Endothelial cell of umbilical vein (primary cell): ENCODE measurements at regions not wholly inside any gene's neighbourhood (a gene's known extent, or its start where the extent isn't known, plus 50 kb on each side); places are given as distances from the start of the nearest gene placed in this dataset.

ENCODE experiments used
- BruUV-seq: library from RNA; stranded (reverse); fragments of 400-500 nt; replicated peaks from 2 replicates; lab custom pipeline; 2021; lab: Mats Ljungman, UMichigan
- CTCF ChIA-PET: fragments of 300-600, 350-600 bp; sonication (Branson Sonifier 250); formaldehyde crosslinking; loops from one replicate; lab custom pipeline; 2021; ENCODE audit warnings: antibody characterized with exemption, inconsistent platforms; lab: Charles Lee
- POLR2A ChIA-PET: fragments of 300-600, 350-600 bp; sonication (Branson Sonifier 250); formaldehyde crosslinking; loops from one replicate; lab custom pipeline; 2021; ENCODE audit warnings: antibody characterized with exemption, inconsistent platforms; lab: Charles Lee
- DNase-seq: peaks from one replicate; pipeline ENCODE4 v3.0.0-alpha.2; 2011; ENCODE audit warnings: low read depth, low spot score
- FAIRE-seq: peaks from 2 replicates; lab custom pipeline; 2011; peaks lifted over from hg19 to GRCh38; lab: Jason Lieb, UNC
- H2AFZ ChIP-seq: 2 replicates; pipeline ENCODE4 v1.6.0; 2012; ENCODE audit warnings: low read depth, low read length, control low read depth, inconsistent platforms
- H3K27ac ChIP-seq: 2 replicates; pipeline ENCODE4 v1.5.1; 2011; ENCODE audit warnings: low read depth, mild to moderate bottlenecking, control low read depth, low read length, moderate library complexity; ENCODE audit not compliant: insufficient read depth
- H3K27me3 ChIP-seq, 2 experiments: 2 replicates each; pipeline versions ENCODE4 v1.6.0 to v1.6.1; 2011; ENCODE audit warnings: low read length in 2 of 2, mixed read lengths in 1 of 2; ENCODE audit not compliant: control insufficient read depth in 2 of 2, insufficient read depth in 2 of 2
- H3K36me3 ChIP-seq, 2 experiments: 2 replicates in 1 of 2; 3 replicates in 1 of 2; pipeline ENCODE4 v1.5.1; 2011; ENCODE audit warnings: low read length in 2 of 2, mild to moderate bottlenecking in 1 of 2, moderate library complexity in 1 of 2; ENCODE audit not compliant: control insufficient read depth in 2 of 2, insufficient read depth in 2 of 2; ENCODE audit errors: extremely low read depth in 1 of 2
- H3K4me1 ChIP-seq: 3 replicates; pipeline ENCODE4 v1.5.1; 2011; ENCODE audit warnings: mild to moderate bottlenecking, low read length; ENCODE audit not compliant: control insufficient read depth, insufficient read depth; ENCODE audit errors: extremely low read depth
- H3K4me2 ChIP-seq: 2 replicates; pipeline ENCODE4 v1.6.1; 2011; ENCODE audit warnings: low read length, control low read depth, mixed read lengths; ENCODE audit not compliant: insufficient read depth
- H3K4me3 ChIP-seq, 3 experiments: fragments of 200-600 bp in 1 of 3; sonication (generic), shearing (Covaris generic) in 1 of 3; replicated peaks in 1 of 3; 2 replicates each; pipeline ENCODE4 v1.5.1; 2011 to 2016; ENCODE audit warnings: control low read depth in 3 of 3, low read length in 3 of 3, mild to moderate bottlenecking in 2 of 3, inconsistent platforms in 1 of 3, low read depth in 1 of 3, moderate library complexity in 1 of 3; ENCODE audit not compliant: insufficient read depth in 1 of 3
- H3K79me2 ChIP-seq: 2 replicates; pipeline ENCODE4 v1.6.0; 2012; ENCODE audit warnings: low read length, inconsistent platforms; ENCODE audit not compliant: control insufficient read depth, insufficient read depth
- H3K9ac ChIP-seq: replicated peaks from 2 replicates; pipeline ENCODE3; 2011; ENCODE audit warnings: low read length, control low read depth; ENCODE audit not compliant: insufficient read depth; ENCODE audit errors: extremely low read depth
- H3K9me1 ChIP-seq: replicated peaks from 3 replicates; pipeline ENCODE4 v1.6.0; 2011; ENCODE audit warnings: mild to moderate bottlenecking, low read length; ENCODE audit not compliant: control insufficient read depth, insufficient read depth; ENCODE audit errors: extremely low read depth
- H3K9me3 ChIP-seq: replicated peaks from 2 replicates; pipeline ENCODE4 v1.5.1; 2012; ENCODE audit warnings: low read length, inconsistent platforms; ENCODE audit not compliant: control insufficient read depth, insufficient read depth
- H4K20me1 ChIP-seq: replicated peaks from 2 replicates; pipeline ENCODE3; 2011; ENCODE audit warnings: mild to moderate bottlenecking, low read length; ENCODE audit not compliant: control insufficient read depth, insufficient read depth; ENCODE audit errors: extremely low read depth
- CTCF ChIP-seq, 2 donors: IDR thresholded peaks; 1 replicate in 1 of 2; 2 replicates in 1 of 2; pipeline ENCODE4 v1.5.1; 2011; ENCODE audit warnings: low read length in 2 of 2, mild to moderate bottlenecking in 2 of 2, moderate library complexity in 2 of 2, control low read depth in 1 of 2, inconsistent platforms in 1 of 2, low read depth in 1 of 2; ENCODE audit not compliant: insufficient read depth in 1 of 2; ENCODE audit errors: extremely low read depth in 1 of 2
- EZH2 ChIP-seq: IDR thresholded peaks from 2 replicates; pipeline ENCODE4 v1.6.1; 2012; ENCODE audit warnings: borderline replicate concordance, low read depth, mild to moderate bottlenecking, moderate library complexity, low read length, inconsistent platforms; ENCODE audit not compliant: severe bottlenecking
- FOS ChIP-seq: IDR thresholded peaks from 2 replicates; pipeline ENCODE4 v1.6.1; 2011; ENCODE audit warnings: mild to moderate bottlenecking, low read length, moderate library complexity, borderline replicate concordance; ENCODE audit not compliant: insufficient read depth
- GATA2 ChIP-seq: IDR thresholded peaks from 2 replicates; pipeline ENCODE4 v1.7.0; 2011; ENCODE audit warnings: low read depth, mild to moderate bottlenecking, moderate library complexity, mixed read lengths, low read length; ENCODE audit not compliant: insufficient read length, insufficient read depth
- JUN ChIP-seq: IDR thresholded peaks from 2 replicates; pipeline ENCODE4 v1.6.1; 2011; ENCODE audit warnings: borderline replicate concordance, low read depth; ENCODE audit not compliant: insufficient read length, insufficient read depth
- MAX ChIP-seq: IDR thresholded peaks from 2 replicates; pipeline ENCODE4 v1.6.1; 2011; ENCODE audit not compliant: insufficient read depth, insufficient read length
- MYC ChIP-seq: IDR thresholded peaks from one replicate; pipeline ENCODE4 v1.6.1; 2011; ENCODE audit warnings: mild to moderate bottlenecking, low read depth, low read length
- POLR2A ChIP-seq: IDR thresholded peaks from 2 replicates; pipeline ENCODE4 v1.6.1; 2012; ENCODE audit warnings: low read depth, mild to moderate bottlenecking, control low read depth, low read length
- POLR2AphosphoS5 ChIP-seq: IDR thresholded peaks from 2 replicates; pipeline ENCODE4 v1.6.1; 2012; ENCODE audit warnings: low read depth, mild to moderate bottlenecking, control low read depth, low read length, moderate library complexity; ENCODE audit not compliant: insufficient read depth
- dilution Hi-C: fragments of 300-500 bp; cut with MboI; formaldehyde crosslinking; loops from one replicate; pipeline ENCODE4 v1.15.0; 2019; ENCODE audit warnings: low sequenced_read_pairs; ENCODE audit not compliant: extremely low pct_ligation_motif_present
- intact Hi-C: fragments of 100-400 bp; cut with micrococcal nuclease; formaldehyde crosslinking; loops from one replicate; pipeline ENCODE4 v1.10.0; 2022

- POLR2A ChIA-PET = no interaction called here
- Histone ChIP-seq H3K9me1 (no peaks in the 10 kb centered on the region), H3K79me2 (no peaks in the 10 kb centered on the region), H3K27me3 (no peaks in the 10 kb centered on the region), H3K4me3 (no peak overlapping the region), H3K36me3 (no peaks in the 10 kb centered on the region), H3K9me3 (no peaks in the 10 kb centered on the region), H3K4me2 (no peak overlapping the region), H3K27ac (no peak overlapping the region), H3K9ac (no peak overlapping the region), H4K20me1 (no peaks in the 10 kb centered on the region), H2AFZ (no peak overlapping the region), H3K4me1 (peaks cover 17% of the 10 kb centered on the region)
- TF ChIP-seq CTCF (IDR thresholded peaks at IDR 0.05; ENCODE audit: extremely low read depth in 1 of 2, insufficient read depth in 1 of 2, low read depth in 1 of 2, low read length in 2 of 2) (no peak), FOS (no peak), JUN (no peak), POLR2A (no peak)
- CTCF ChIA-PET = no interaction called here
- BruUV-seq = no TSS peak
- no peak for DNase-seq
- FAIRE-seq = no peak
- intact Hi-C loops (no loop called here), dilution Hi-C loops (no loop called here)
These were observed 336.1 kb upstream of the CITED2 start for GRCh38 chr6:139710556-139710955.

GRCh38 chr6:139708337-139709199, 334.1 kb upstream of the CITED2 start:
- Histone ChIP-seq H3K79me2 (no peaks in the 10 kb centered on the region), H3K36me3 (no peaks in the 10 kb centered on the region), H3K4me2 (peak overlapping the region; percentile 58), H3K9ac (no peak overlapping the region), H3K27ac (peak overlapping the region; percentile 32), H3K4me3 (no peak overlapping the region), H2AFZ (peak overlapping the region; percentile 51), H3K4me1 (peaks cover 17% of the 10 kb centered on the region), H3K27me3 (no peaks in the 10 kb centered on the region), H3K9me1 (no peaks in the 10 kb centered on the region), H4K20me1 (no peaks in the 10 kb centered on the region), H3K9me3 (no peaks in the 10 kb centered on the region)
- FAIRE-seq = peak; percentile 67
- dilution Hi-C loops (no loop called here), intact Hi-C loops (no loop called here)
- DNase-seq = peak; percentile 61
- BruUV-seq = no TSS peak
- POLR2A ChIA-PET = interaction anchor here (1.3 kb wide), 1 partner anchor 334 kb away, joined by 6 read pairs; the partner anchor contains the start of gene CITED2
- CTCF ChIA-PET = interaction anchor here (1.0 to 2.1 kb wide), 5 partner anchors 9 to 121 kb away, joined by 3 to 9 read pairs (median 3); no protein-coding TSS in a partner anchor
- TF ChIP-seq CTCF (IDR thresholded peaks at IDR 0.05; ENCODE audit: extremely low read depth in 1 of 2, insufficient read depth in 1 of 2, low read depth in 1 of 2, low read length in 2 of 2) (no peak), MAX (no peak), GATA2 (peak; percentile 93), MYC (no peak), POLR2AphosphoS5 (peak; percentile 18), FOS (peak; percentile 40), POLR2A (no peak), EZH2 (no peak), JUN (peak; percentile 26)
